ENCODE measurements at regions not wholly inside any gene's neighbourhood (a gene's known extent, or its start where the extent isn't known, plus 50 kb on each side); places are given as distances from the start of the nearest gene placed in this dataset.
A peak's percentile ranks its signal among the peaks of the same experiment; 100 is the strongest.

GRCh38 chr9:22992780-22993179 is 546.2 kb downstream of the DMRTA1 start:
- no peak for TF ChIP-seq CTCF (conservative IDR thresholded peaks at IDR 0.05; ENCODE audit: low read depth, low read length)
- no peak overlapping the region for H3K4me3 ChIP-seq (ENCODE audit: low read depth, low read length)
- DNase-seq (ENCODE audit: low read depth), result no peak

- no peak overlapping the region for H3K4me3 ChIP-seq (ENCODE audit: low read depth, low read length)
- no peak for TF ChIP-seq CTCF (conservative IDR thresholded peaks at IDR 0.05; ENCODE audit: low read depth, low read length)
- no peak for DNase-seq (ENCODE audit: low read depth)
Measured at GRCh38 chr9:22997923-22998322, 551.3 kb downstream of the DMRTA1 start.

GRCh38 chr9:23005156-23005555 is 558.5 kb downstream of the DMRTA1 start:
- peak; percentile 0 for DNase-seq (ENCODE audit: low read depth)
- no peak overlapping the region for H3K4me3 ChIP-seq (ENCODE audit: low read depth, low read length)
- TF ChIP-seq CTCF (conservative IDR thresholded peaks at IDR 0.05; ENCODE audit: low read depth, low read length), result no peak

- TF ChIP-seq CTCF (conservative IDR thresholded peaks at IDR 0.05; ENCODE audit: low read depth, low read length), result no peak
- no peak overlapping the region for H3K4me3 ChIP-seq (ENCODE audit: low read depth, low read length)
- DNase-seq (ENCODE audit: low read depth), result no peak
Measured at GRCh38 chr9:23006127-23006526, 559.5 kb downstream of the DMRTA1 start.

- no peak for TF ChIP-seq CTCF (conservative IDR thresholded peaks at IDR 0.05; ENCODE audit: low read depth, low read length)
- no peak for DNase-seq (ENCODE audit: low read depth)
- H3K4me3 ChIP-seq (ENCODE audit: low read depth, low read length), result no peak overlapping the region
Measured at GRCh38 chr9:23011669-23012068, 565.0 kb downstream of the DMRTA1 start.

GRCh38 chr9:23015557-23015956 is 568.9 kb downstream of the DMRTA1 start:
- H3K4me3 ChIP-seq (ENCODE audit: low read depth, low read length), result no peak overlapping the region
- no peak for DNase-seq (ENCODE audit: low read depth)
- TF ChIP-seq CTCF (conservative IDR thresholded peaks at IDR 0.05; ENCODE audit: low read depth, low read length), result no peak

- no peak overlapping the region for H3K4me3 ChIP-seq (ENCODE audit: low read depth, low read length)
- DNase-seq (ENCODE audit: low read depth), result no peak
- no peak for TF ChIP-seq CTCF (conservative IDR thresholded peaks at IDR 0.05; ENCODE audit: low read depth, low read length)
Measured at GRCh38 chr9:23036416-23036815, 589.8 kb downstream of the DMRTA1 start.
